ENCODE measurements at regions not wholly inside any gene's neighbourhood (a gene's known extent, or its start where the extent isn't known, plus 50 kb on each side); places are given as distances from the start of the nearest gene placed in this dataset.

GRCh38 chr6:120096696-120097260, 747.2 kb upstream of the MAN1A1 start:
- H3K9me3 Mint-ChIP-seq, result no peaks in the 10 kb centered on the region
- no peaks in the 10 kb centered on the region for H3K27me3 Mint-ChIP-seq
- H3K27ac Mint-ChIP-seq, result no peak overlapping the region
- POLR2A ChIA-PET, result no interaction called here
- no peak for DNase-seq
- H3K9me3 ChIP-seq (ENCODE audit: low read length), result no peaks in the 10 kb centered on the region
- no peak overlapping the region for H3K27ac ChIP-seq (ENCODE audit: low read depth, low read length)
- no peaks in the 10 kb centered on the region for H3K4me1 Mint-ChIP-seq
- H3K4me3 ChIP-seq (ENCODE audit: low read length), result no peak overlapping the region
- H3K36me3 Mint-ChIP-seq, result no peaks in the 10 kb centered on the region
- H3K27me3 ChIP-seq (ENCODE audit: insufficient read depth, low read length, poor library complexity, severe bottlenecking), result no peaks in the 10 kb centered on the region
- no peaks in the 10 kb centered on the region for H3K36me3 ChIP-seq (ENCODE audit: insufficient read depth, low read length)
- H3K4me1 ChIP-seq (ENCODE audit: insufficient read depth, low read length), result no peaks in the 10 kb centered on the region
- no peak overlapping the region for H3K4me3 Mint-ChIP-seq
- CTCF ChIA-PET, result no interaction called here

- Histone ChIP-seq H3K4me1 (ENCODE audit: insufficient read depth, low read length) (no peaks in the 10 kb centered on the region), H3K9me3 (ENCODE audit: low read length) (no peaks in the 10 kb centered on the region), H3K36me3 (ENCODE audit: insufficient read depth, low read length) (no peaks in the 10 kb centered on the region), H3K4me3 (ENCODE audit: low read length) (no peak overlapping the region), H3K27me3 (ENCODE audit: insufficient read depth, low read length, poor library complexity, severe bottlenecking) (no peaks in the 10 kb centered on the region), H3K27ac (ENCODE audit: low read depth, low read length) (no peak overlapping the region)
- Mint-ChIP-seq H3K4me1 (no peaks in the 10 kb centered on the region), H3K9me3 (no peaks in the 10 kb centered on the region), H3K27ac (no peak overlapping the region), H3K27me3 (peaks cover 0 to 2% of the 10 kb centered on the region in 2 donors), H3K36me3 (no peaks in the 10 kb centered on the region), H3K4me3 (no peak overlapping the region)
- POLR2A ChIA-PET, result no interaction called here
- no peak for DNase-seq
- CTCF ChIA-PET, result no interaction called here
Measured at GRCh38 chr6:120083186-120083585, 733.6 kb upstream of the MAN1A1 start.

GRCh38 chr6:120077489-120077888, 727.9 kb upstream of the MAN1A1 start:
- Histone ChIP-seq H3K27me3 (ENCODE audit: insufficient read depth, low read length, poor library complexity, severe bottlenecking) (no peaks in the 10 kb centered on the region), H3K4me1 (ENCODE audit: insufficient read depth, low read length) (no peaks in the 10 kb centered on the region), H3K4me3 (ENCODE audit: low read length) (no peak overlapping the region), H3K27ac (ENCODE audit: low read depth, low read length) (no peak overlapping the region), H3K9me3 (ENCODE audit: low read length) (no peaks in the 10 kb centered on the region), H3K36me3 (ENCODE audit: insufficient read depth, low read length) (no peaks in the 10 kb centered on the region)
- ChIA-PET POLR2A (no interaction called here), CTCF (interaction anchor here (0.6 kb wide), 1 partner anchor 743 kb away, joined by 3 read pairs; no protein-coding TSS in a partner anchor)
- H3K27me3 Mint-ChIP-seq, result no peaks in the 10 kb centered on the region
- no peaks in the 10 kb centered on the region for H3K4me1 Mint-ChIP-seq
- no peak for DNase-seq
- no peaks in the 10 kb centered on the region for H3K9me3 Mint-ChIP-seq
- no peaks in the 10 kb centered on the region for H3K36me3 Mint-ChIP-seq
- H3K27ac Mint-ChIP-seq, result no peak overlapping the region
- no peak overlapping the region for H3K4me3 Mint-ChIP-seq

- H3K4me1 ChIP-seq (ENCODE audit: insufficient read depth, low read length), result no peaks in the 10 kb centered on the region
- H3K9me3 ChIP-seq (ENCODE audit: low read length), result no peaks in the 10 kb centered on the region
- Mint-ChIP-seq H3K36me3 (no peaks in the 10 kb centered on the region), H3K4me3 (no peak overlapping the region), H3K27me3 (peaks cover 0 to 2% of the 10 kb centered on the region in 2 donors), H3K9me3 (peaks cover 3 to 21% (median 6%) of the 10 kb centered on the region in 5 donors), H3K4me1 (no peaks in the 10 kb centered on the region), H3K27ac (no peak overlapping the region)
- ChIA-PET CTCF (no interaction called here), POLR2A (no interaction called here)
- H3K4me3 ChIP-seq (ENCODE audit: low read length), result no peak overlapping the region
- no peaks in the 10 kb centered on the region for H3K36me3 ChIP-seq (ENCODE audit: insufficient read depth, low read length)
- DNase-seq, result no peak
- no peaks in the 10 kb centered on the region for H3K27me3 ChIP-seq (ENCODE audit: insufficient read depth, low read length, poor library complexity, severe bottlenecking)
- H3K27ac ChIP-seq (ENCODE audit: low read depth, low read length), result no peak overlapping the region
Measured at GRCh38 chr6:120058410-120058809, 708.8 kb upstream of the MAN1A1 start.

GRCh38 chr6:120056085-120056484, 706.5 kb upstream of the MAN1A1 start:
- no peaks in the 10 kb centered on the region for H3K36me3 ChIP-seq (ENCODE audit: insufficient read depth, low read length)
- Mint-ChIP-seq H3K4me1 (no peaks in the 10 kb centered on the region), H3K4me3 (no peak overlapping the region), H3K27ac (no peak overlapping the region), H3K9me3 (peaks cover 3 to 21% (median 6%) of the 10 kb centered on the region in 5 donors), H3K36me3 (no peaks in the 10 kb centered on the region), H3K27me3 (peaks cover 0 to 3% of the 10 kb centered on the region in 2 donors)
- CTCF ChIA-PET, result no interaction called here
- H3K9me3 ChIP-seq (ENCODE audit: low read length), result no peaks in the 10 kb centered on the region
- POLR2A ChIA-PET, result no interaction called here
- DNase-seq, result no peak
- H3K27ac ChIP-seq (ENCODE audit: low read depth, low read length), result no peak overlapping the region
- H3K4me1 ChIP-seq (ENCODE audit: insufficient read depth, low read length), result no peaks in the 10 kb centered on the region
- H3K27me3 ChIP-seq (ENCODE audit: insufficient read depth, low read length, poor library complexity, severe bottlenecking), result no peaks in the 10 kb centered on the region
- no peak overlapping the region for H3K4me3 ChIP-seq (ENCODE audit: low read length)

GRCh38 chr6:120055071-120055470, 705.5 kb upstream of the MAN1A1 start:
- Histone ChIP-seq H3K36me3 (ENCODE audit: insufficient read depth, low read length) (no peaks in the 10 kb centered on the region), H3K4me1 (ENCODE audit: insufficient read depth, low read length) (no peaks in the 10 kb centered on the region), H3K27me3 (ENCODE audit: insufficient read depth, low read length, poor library complexity, severe bottlenecking) (no peaks in the 10 kb centered on the region), H3K27ac (ENCODE audit: low read depth, low read length) (no peak overlapping the region), H3K4me3 (ENCODE audit: low read length) (no peak overlapping the region), H3K9me3 (ENCODE audit: low read length) (no peaks in the 10 kb centered on the region)
- POLR2A ChIA-PET, result no interaction called here
- CTCF ChIA-PET, result no interaction called here
- H3K36me3 Mint-ChIP-seq, result no peaks in the 10 kb centered on the region
- H3K27ac Mint-ChIP-seq, result no peak overlapping the region
- no peak for DNase-seq
- H3K27me3 Mint-ChIP-seq, result peaks cover 0 to 3% of the 10 kb centered on the region in 2 donors
- peaks cover 0 to 18% (median 3%) of the 10 kb centered on the region in 5 donors for H3K9me3 Mint-ChIP-seq
- H3K4me3 Mint-ChIP-seq, result no peak overlapping the region
- H3K4me1 Mint-ChIP-seq, result no peaks in the 10 kb centered on the region

GRCh38 chr6:120039664-120040063, 690.1 kb upstream of the MAN1A1 start:
- Mint-ChIP-seq H3K9me3 (peaks cover 0 to 1% (median 0%) of the 10 kb centered on the region in 5 donors), H3K4me1 (no peaks in the 10 kb centered on the region), H3K27ac (no peak overlapping the region), H3K4me3 (no peak overlapping the region), H3K27me3 (no peaks in the 10 kb centered on the region), H3K36me3 (no peaks in the 10 kb centered on the region)
- no peaks in the 10 kb centered on the region for H3K36me3 ChIP-seq (ENCODE audit: insufficient read depth, low read length)
- DNase-seq, result no peak
- H3K9me3 ChIP-seq (ENCODE audit: low read length), result no peaks in the 10 kb centered on the region
- CTCF ChIA-PET, result no interaction called here
- H3K4me1 ChIP-seq (ENCODE audit: insufficient read depth, low read length), result no peaks in the 10 kb centered on the region
- H3K4me3 ChIP-seq (ENCODE audit: low read length), result no peak overlapping the region
- POLR2A ChIA-PET, result no interaction called here
- no peak overlapping the region for H3K27ac ChIP-seq (ENCODE audit: low read depth, low read length)
- no peaks in the 10 kb centered on the region for H3K27me3 ChIP-seq (ENCODE audit: insufficient read depth, low read length, poor library complexity, severe bottlenecking)

GRCh38 chr6:120031837-120032236, 682.3 kb upstream of the MAN1A1 start:
- ChIA-PET CTCF (no interaction called here), POLR2A (no interaction called here)
- H3K27ac ChIP-seq (ENCODE audit: low read depth, low read length), result no peak overlapping the region
- no peaks in the 10 kb centered on the region for H3K9me3 ChIP-seq (ENCODE audit: low read length)
- H3K36me3 Mint-ChIP-seq, result no peaks in the 10 kb centered on the region
- no peak overlapping the region for H3K27ac Mint-ChIP-seq
- peaks cover 0 to 1% (median 0%) of the 10 kb centered on the region in 5 donors for H3K9me3 Mint-ChIP-seq
- no peak overlapping the region for H3K4me3 Mint-ChIP-seq
- H3K4me1 Mint-ChIP-seq, result no peaks in the 10 kb centered on the region
- no peak overlapping the region for H3K4me3 ChIP-seq (ENCODE audit: low read length)
- H3K4me1 ChIP-seq (ENCODE audit: insufficient read depth, low read length), result no peaks in the 10 kb centered on the region
- no peaks in the 10 kb centered on the region for H3K36me3 ChIP-seq (ENCODE audit: insufficient read depth, low read length)
- H3K27me3 ChIP-seq (ENCODE audit: insufficient read depth, low read length, poor library complexity, severe bottlenecking), result no peaks in the 10 kb centered on the region
- H3K27me3 Mint-ChIP-seq, result no peaks in the 10 kb centered on the region
- no peak for DNase-seq

GRCh38 chr6:120026791-120027190, 677.2 kb upstream of the MAN1A1 start:
- no peaks in the 10 kb centered on the region for H3K9me3 Mint-ChIP-seq
- no peaks in the 10 kb centered on the region for H3K36me3 ChIP-seq (ENCODE audit: insufficient read depth, low read length)
- ChIA-PET CTCF (no interaction called here), POLR2A (no interaction called here)
- H3K27ac Mint-ChIP-seq, result no peak overlapping the region
- no peak overlapping the region for H3K27ac ChIP-seq (ENCODE audit: low read depth, low read length)
- H3K36me3 Mint-ChIP-seq, result no peaks in the 10 kb centered on the region
- H3K4me1 ChIP-seq (ENCODE audit: insufficient read depth, low read length), result no peaks in the 10 kb centered on the region
- no peaks in the 10 kb centered on the region for H3K27me3 ChIP-seq (ENCODE audit: insufficient read depth, low read length, poor library complexity, severe bottlenecking)
- no peaks in the 10 kb centered on the region for H3K27me3 Mint-ChIP-seq
- no peak overlapping the region for H3K4me3 ChIP-seq (ENCODE audit: low read length)
- DNase-seq, result no peak
- no peaks in the 10 kb centered on the region for H3K9me3 ChIP-seq (ENCODE audit: low read length)
- no peaks in the 10 kb centered on the region for H3K4me1 Mint-ChIP-seq
- no peak overlapping the region for H3K4me3 Mint-ChIP-seq

Data from CD8-positive, alpha-beta memory T cell (primary cell).